GM21423 (cell line): ENCODE measurements at regions not wholly inside any gene's neighbourhood (a gene's known extent, or its start where the extent isn't known, plus 50 kb on each side); places are given as distances from the start of the nearest gene placed in this dataset.
"Not testable (repeated sequence)": the region's sequence is repeated elsewhere in the genome, so short reads cannot be mapped to it uniquely, and the experiment has no call there.

Experiments
- ATAC-seq: cut with Tn5 transposase; IDR thresholded peaks from one replicate; pipeline ENCODE4 v1.9.1; 2021; ENCODE audit warnings: mild to moderate bottlenecking, moderate library complexity; ENCODE audit not compliant: unreplicated experiment

- not testable (repeated sequence) for ATAC-seq
Measured at GRCh38 chr21:5975719-5976118, 4545.7 kb upstream of the TPTE start.

- ATAC-seq = not testable (repeated sequence)
Measured at GRCh38 chr21:5997586-5997985, 4523.8 kb upstream of the TPTE start.

GRCh38 chr21:6015422-6016057, 4505.8 kb upstream of the TPTE start:
- ATAC-seq = not testable (repeated sequence)

DNA sequence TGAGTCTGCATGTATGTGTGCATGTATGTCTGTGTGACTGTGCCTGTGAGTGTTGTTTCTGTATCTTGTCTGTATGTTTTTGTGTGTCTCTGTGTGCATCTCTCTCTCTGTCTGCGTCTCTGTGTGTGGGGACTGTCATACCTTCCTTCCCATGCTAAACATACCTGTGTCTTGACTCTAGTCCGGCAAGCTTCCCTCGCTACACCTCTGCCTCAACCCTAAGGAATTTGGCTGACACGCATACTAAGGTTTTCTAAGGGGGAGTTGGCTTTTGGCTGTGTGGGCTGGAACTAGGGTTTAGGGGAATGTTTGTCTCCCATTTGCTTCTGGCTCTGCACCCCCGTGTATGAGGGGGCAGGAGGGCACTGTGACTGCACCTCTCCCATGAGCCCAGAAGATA, 4500.9 kb upstream of the TPTE start:
- ATAC-seq = not testable (repeated sequence)

GRCh38 chr21:6020953-6021716, 4500.2 kb upstream of the TPTE start:
- ATAC-seq = not testable (repeated sequence)

GRCh38 chr21:6021717-6022270, 4499.6 kb upstream of the TPTE start:
- not testable (repeated sequence) for ATAC-seq

- not testable (repeated sequence) for ATAC-seq
Measured at GRCh38 chr21:6023331-6023730, 4498.1 kb upstream of the TPTE start.

DNA sequence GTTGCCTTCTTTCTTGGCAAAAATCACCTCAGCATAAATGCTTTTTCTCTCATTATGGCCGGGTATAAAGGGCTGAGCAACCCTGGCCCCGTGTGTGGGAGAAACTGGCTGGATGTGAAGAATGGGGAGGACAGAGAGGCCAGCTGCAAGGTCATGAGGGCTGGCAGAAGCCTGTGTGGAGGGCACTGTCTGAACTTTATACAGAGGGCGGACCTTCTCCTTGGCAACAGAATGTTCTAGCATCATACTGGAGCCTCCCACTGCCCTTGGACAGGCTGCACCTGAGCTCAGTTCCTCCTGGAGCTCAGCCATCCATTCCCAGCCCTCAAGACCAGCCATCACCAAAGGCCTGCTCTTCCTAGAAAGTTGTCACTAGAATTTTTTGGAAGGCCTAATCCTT, 4496.2 kb upstream of the TPTE start:
- not testable (repeated sequence) for ATAC-seq

- not testable (repeated sequence) for ATAC-seq
Measured at GRCh38 chr21:6027497-6027896, 4493.9 kb upstream of the TPTE start.

GRCh38 chr21:6034124-6034678, 4487.2 kb upstream of the TPTE start:
- not testable (repeated sequence) for ATAC-seq

DNA sequence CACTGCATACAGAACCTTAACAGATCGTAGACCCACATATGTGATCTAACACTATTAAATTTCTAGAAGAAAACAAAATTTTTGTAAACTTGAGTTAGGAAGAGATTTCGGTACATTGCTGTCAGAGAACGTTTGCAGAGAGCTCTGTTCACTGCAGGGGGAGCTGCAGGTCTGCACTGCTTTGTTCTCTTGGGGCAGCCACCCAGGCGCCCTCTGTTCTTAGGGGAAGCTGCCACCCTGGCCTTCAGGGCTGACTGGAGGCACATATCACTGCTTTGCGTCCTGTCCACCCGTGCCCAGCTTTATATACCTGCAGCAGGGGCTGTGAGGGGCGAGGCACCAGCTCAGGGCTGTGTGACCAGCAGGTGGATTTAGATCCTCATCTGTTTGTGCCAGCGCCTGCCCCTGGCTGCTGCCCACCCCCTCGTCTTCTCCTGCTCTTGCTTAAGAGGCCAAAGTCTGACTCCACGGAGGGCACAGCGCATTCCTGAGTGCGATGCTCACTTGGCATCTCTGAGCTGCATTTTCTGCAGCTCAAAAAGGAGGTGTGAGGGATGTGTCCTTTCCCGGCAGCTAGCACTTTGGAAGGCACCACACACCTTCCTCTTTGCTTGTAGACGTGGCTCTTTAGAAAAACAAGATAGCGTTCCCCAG, 4486.4 kb upstream of the TPTE start:
- ATAC-seq = not testable (repeated sequence)

GRCh38 chr21:6035474-6036155, 4485.8 kb upstream of the TPTE start:
- not testable (repeated sequence) for ATAC-seq

DNA sequence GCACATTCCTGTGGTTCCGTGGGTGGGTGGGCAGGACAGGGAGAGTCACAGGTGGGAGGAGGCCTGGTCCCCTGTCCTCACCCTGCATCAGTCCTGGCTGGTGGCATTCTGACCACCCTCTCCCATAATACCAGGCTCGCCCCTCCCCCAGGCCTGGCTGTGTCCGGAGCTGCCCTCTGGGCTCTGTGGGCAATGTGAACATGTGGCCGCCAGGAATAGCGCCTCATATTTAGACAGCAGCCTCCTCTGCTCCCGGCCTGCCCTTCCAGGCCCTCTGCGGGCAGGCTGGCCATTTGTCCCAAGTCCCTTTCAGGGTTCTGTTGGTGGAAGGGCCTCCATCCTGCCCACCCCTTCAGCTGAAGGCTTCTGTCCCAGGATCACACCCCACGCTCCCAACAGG, 4482.2 kb upstream of the TPTE start:
- ATAC-seq = not testable (repeated sequence)

DNA sequence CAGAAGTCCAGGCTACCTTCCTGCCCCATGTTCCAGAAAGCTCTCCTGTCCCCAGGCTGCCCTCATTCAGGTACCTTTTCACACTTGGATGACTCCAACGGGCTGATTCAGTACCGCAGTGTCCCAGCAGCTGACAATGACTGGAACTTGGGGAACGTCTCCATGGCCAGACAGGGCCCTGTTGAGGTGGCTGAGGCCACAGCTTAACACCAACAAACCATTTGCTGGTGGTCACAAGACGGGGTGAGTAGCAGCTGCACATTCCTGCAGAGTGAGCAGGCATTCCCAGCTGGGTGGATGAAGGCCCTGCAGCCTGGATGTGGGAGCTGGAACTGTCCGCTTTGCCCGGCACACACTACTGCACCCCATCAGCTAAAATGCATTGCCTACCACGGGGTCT, 4481.3 kb upstream of the TPTE start:
- not testable (repeated sequence) for ATAC-seq

GRCh38 chr21:6043430-6044275, 4477.7 kb upstream of the TPTE start:
- not testable (repeated sequence) for ATAC-seq

GRCh38 chr21:6044695-6045094, 4476.7 kb upstream of the TPTE start:
- ATAC-seq = not testable (repeated sequence)

DNA sequence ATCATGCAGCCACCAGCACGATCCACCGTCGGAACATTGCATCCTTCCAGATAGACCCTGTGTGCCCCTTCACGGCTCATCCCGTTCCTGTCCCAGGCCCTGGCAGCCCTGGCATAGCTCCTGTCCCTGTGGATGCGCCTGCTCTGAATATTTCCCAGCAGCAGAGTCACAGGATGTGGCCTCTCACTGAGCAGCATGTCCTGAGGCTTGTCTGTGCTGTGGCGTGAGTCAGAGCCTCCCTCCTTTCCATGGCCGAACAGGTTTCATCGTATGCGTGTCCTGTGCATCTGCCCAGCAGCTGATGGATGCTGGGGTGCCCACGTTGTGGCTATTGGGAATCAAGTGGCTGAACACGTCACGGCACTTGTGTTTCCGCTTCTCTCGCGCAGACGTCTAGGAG, 4471.5 kb upstream of the TPTE start:
- ATAC-seq = not testable (repeated sequence)

- ATAC-seq = not testable (repeated sequence)
Measured at GRCh38 chr21:6052109-6052508, 4469.3 kb upstream of the TPTE start.

GRCh38 chr21:6053145-6053544, 4468.2 kb upstream of the TPTE start:
- ATAC-seq = not testable (repeated sequence)

DNA sequence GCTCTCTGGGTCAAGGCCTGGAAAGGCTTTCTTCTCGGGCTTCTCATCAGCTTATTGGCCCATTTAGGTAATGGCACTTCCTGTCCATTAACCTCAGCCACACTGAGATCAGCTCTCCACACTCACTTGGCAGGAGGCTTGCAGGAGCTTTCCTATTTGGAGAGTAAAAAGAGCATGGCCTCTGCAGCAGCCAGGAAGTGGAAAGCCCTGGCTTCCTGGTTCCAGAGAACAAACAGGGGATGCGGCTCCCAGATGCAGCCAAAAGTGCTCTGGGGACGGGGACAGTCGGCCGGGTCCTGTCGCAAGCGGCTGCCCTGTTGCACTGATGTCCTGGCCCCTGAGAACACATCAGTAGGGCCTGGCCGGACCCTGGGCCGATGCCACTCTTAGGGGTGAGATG, 4462.4 kb upstream of the TPTE start:
- ATAC-seq = not testable (repeated sequence)
